HS-5 (cell line): ENCODE measurements at regions not wholly inside any gene's neighbourhood (a gene's known extent, or its start where the extent isn't known, plus 50 kb on each side); places are given as distances from the start of the nearest gene placed in this dataset.
A peak's percentile ranks its signal among the peaks of the same experiment; 100 is the strongest.
"Not testable (repeated sequence)": the region's sequence is repeated elsewhere in the genome, so short reads cannot be mapped to it uniquely, and the experiment has no call there.

Experiments
- DNase-seq: peaks from one replicate; pipeline ENCODE4 v3.0.0-alpha.2; 2012; ENCODE audit warnings: low read depth

DNA sequence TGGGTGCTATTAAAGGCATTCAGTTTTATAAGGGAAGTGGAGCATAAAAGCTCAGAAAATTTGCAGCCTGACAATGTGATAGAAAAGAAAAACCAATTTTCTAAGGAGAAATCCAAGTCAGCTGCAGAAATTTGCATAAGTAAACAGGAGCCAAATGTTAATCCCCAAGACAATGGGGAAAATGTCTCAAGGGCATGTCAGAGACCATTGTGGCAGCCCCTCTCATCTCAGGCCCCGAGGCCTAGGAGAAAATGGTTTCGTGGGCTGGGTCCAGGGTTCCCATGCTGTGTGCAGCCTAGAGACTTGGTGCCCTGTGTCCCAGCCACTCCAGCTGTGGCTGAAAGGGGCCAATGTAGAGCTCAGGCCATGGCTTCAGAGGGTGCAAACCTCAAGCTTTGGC lies 150.8 kb upstream of the E2F7 start:
- not testable (repeated sequence) for DNase-seq

DNA sequence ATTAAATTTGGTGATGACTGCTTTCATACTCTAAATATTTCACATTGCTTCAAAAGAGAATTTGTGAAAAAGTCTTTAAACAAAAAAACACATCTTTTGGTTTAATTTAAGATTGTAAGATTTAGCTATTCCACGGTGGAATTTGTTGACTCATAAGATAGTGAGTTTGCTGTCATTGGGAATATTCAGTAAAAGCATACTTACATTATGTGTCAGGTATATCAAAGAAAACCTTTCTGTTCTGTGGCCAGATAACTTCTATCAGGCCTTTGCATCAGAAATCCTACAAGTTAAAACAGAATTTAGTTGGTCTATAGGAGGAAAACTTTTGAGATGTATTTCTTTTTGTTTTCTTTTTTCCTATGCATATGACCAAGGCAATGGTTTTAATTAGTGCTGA lies 148.8 kb upstream of the E2F7 start:
- peak; percentile 56 for DNase-seq

DNA sequence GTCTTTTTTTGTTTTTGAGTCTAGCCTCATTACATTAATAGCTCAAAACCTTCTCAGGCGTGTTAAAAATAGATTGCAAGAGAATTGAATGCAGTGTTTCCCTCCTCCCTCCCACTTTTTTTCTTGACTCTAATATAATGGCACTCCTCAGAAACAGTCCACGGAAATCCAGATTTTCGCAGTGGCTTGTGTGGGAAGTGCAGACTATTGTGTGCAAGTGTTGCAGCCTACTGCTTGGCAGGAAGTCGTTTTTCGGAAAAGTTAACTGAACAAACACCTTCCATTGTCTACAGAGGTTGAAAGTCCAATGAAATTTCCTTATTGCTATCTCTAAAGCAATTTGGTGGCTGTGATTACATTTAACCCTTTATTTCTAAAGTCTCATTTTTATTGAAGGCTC lies 147.9 kb upstream of the E2F7 start:
- no peak for DNase-seq

DNA sequence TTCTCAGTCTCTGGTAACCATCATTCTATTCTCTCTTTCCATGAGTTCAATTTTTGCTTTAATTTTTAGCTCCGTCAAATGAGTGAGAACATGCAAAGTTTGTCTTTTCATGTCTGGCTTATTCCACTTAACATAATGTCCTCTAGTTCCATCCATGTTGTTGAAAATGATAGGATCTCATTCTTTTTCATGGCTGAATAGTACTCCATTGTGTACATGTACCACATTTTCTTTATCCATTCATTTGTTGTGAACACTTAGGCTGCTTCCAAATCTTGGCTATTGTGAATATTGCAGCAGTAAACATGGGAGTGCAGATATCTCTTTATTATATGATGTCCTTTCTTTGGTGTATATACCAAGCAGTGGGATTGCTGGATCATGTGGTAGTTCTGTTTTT lies 145.4 kb upstream of the E2F7 start:
- no peak for DNase-seq

DNA sequence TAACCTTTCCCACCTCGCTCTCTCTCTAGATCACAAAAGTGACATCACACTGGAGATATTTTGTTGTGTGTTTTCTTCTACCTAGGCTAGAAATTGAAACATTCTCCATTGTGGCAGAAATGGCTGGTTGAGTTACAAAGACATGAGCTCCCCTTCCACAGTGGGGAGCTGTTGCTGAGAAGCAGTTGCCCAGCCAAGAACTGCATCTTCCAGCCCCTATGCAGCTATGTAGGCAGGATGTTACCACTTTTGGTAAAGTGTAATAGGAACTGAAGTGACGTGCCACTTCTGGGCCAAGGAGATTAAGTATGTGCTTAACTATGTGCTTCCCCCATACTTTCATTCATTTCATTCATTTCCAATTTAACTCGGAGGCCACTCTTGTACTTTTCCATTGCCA lies 138.7 kb upstream of the E2F7 start:
- no peak for DNase-seq

DNA sequence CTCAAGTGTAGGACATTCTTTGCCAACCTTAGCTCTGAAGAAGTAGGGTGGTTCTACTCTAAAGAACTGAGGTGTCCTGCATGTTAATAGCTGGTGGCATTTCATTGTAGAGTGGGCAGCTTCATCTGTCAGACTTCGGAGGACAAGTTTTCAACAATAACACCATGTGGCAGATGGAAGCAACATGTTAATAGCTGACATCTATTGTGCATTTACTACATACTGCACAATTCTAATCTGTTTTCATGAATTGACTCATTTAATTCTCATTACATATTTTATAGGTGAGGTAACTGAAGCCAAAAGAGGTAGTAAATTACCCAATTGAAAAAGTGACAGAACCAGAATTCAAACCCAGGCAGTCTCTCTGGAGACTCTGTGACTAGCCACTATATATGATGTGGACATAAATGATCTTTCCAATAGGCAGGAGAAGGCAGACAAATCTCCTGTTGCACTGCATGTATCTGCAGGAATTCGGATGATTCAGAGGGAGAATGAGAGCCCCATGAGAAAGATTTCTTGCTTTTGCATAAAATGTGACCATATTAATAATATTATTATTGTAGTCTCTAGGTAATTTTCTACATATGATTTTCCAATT lies 137.2 kb upstream of the E2F7 start:
- no peak for DNase-seq

DNA sequence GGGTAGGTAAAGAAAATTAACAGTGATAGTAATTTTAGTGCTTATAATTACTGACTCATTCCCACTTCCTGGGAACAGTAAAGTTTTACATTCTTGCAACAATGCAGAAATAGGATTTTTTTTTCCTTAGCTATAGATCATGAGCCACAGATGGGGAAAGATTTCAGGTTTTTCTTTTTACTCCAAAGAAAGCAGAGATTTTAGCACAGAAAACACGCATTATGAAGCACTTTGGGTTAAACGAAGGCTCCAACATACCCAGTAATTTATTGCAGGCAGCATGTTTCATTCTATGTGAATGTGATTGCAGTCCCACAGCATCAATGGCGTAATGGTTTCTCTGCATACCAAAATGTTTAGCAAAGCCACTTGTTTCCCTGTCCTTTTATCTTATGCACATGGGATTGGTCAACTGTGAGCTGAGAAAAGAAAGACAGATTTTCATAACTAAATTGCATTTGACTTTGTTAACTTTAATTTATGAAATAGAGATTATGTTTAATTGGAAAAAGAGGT lies 124.6 kb upstream of the E2F7 start:
- DNase-seq: peak; percentile 84

DNA sequence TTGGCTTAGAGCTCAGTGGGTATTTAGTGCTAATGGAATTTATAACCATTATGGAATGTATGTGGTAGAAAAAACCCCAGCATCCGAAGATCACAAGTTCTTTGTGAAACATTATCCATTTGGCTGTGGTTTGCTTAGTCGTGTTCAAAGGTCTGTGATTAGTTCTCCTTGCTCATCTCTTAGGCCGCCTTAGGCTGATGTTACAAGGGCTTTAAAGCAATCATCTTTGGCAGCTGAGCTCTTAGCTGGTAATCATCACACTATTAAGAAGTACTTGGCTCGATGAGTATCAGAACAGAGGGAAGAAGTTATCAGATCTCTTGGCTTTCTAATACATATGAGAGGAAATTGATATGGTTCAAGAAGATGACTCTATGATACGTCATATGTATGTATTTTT lies 124.1 kb upstream of the E2F7 start:
- peak; percentile 78 for DNase-seq

DNA sequence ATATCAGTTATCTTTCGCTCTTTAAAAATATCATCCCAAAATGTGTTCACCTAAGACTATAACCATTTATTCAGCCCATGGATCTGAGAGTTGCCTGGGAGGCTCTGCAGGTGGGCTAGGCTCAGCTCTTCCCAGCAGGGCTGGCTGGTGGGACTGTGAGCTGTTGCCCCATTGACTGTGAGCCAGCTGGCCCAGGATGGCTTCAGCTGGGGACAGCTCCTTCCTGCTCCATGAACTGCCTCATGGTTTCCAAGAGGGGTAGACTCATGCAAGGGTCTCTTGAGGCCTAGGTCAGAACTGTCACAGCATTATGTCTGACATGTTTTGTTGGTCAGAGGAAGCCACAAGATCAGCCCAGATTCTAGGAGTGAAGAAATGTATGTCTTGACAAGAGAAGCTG lies 114.1 kb upstream of the E2F7 start:
- no peak for DNase-seq

DNA sequence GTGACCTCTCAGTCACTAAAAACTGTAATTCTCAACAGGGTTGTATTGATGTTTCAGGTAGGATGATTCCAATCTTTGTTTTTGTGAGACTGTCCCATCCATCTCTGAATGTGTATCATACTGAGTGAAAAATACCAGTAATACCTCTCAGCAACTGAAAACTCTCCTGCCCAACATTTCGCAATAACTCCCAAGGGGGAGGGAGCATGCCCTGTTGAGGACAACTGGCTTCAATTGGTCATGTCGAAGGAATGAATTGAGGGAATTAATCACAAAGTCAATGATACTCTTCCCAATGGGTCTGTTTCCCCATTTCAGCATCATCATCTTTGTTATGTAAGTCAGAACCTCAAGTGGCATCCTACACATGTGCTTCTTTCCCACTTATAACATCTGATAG lies 102.4 kb upstream of the E2F7 start:
- peak; percentile 49 for DNase-seq

DNA sequence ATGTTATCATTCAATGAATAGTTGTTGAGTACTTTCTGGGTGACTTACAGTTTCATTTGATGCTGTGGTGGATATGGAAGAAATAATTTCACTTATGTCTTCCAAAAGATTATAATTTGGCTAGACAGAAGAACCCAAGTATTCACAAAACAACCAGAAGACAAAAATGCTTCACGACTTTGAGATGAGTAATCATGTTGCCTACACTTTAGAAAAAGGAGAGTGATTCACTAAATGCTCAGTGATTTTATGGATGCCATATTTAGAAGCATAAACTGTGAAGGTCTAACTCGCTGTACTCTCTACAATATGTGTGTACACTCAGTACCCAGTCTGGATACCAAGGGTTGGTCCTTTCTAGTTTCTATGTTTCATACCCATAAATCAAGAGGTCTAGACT lies 101.3 kb upstream of the E2F7 start:
- DNase-seq: no peak

DNA sequence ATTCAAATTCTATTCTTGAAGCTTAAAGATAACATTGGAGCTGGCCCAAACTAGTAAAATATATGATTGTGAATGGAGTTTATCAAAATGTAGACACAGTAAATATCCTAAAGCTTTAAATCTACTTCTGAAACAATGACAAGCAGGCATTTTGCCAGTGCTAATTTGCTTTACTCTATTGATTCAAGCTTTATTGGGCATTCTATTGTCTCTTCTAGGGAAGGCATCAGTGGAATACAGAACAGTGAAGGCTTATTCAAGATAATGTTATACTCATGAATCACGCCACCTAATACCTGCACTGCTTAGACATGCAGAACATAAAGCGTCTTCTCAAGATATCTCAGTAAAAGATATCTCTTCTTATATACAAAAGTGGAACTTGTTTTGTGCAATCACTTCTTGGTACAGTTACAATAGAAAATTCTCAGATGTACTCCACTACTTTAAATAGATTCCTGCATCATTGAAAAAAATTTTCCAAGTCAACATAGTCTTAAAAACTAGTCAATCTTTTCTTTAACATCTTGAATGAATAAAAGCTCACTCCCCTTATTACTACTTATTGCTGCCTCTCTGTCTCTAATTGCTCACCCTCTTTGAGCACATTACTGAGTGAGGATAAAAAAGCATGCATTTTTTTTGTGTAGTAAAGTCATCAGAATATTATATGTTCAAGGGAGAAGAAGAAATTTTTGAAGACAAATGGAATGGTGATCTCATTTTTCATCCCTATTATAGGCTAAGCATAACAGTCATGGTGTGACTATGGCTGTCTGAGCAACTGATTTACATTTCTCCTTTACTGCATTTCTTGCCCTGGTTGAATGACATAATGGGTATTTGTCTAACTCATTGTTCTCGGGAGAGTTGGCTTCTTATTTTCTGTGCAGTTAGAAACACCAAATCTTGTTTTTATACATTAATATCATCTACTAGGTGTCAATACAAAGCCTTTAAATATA lies 98.0 kb upstream of the E2F7 start:
- DNase-seq: no peak

DNA sequence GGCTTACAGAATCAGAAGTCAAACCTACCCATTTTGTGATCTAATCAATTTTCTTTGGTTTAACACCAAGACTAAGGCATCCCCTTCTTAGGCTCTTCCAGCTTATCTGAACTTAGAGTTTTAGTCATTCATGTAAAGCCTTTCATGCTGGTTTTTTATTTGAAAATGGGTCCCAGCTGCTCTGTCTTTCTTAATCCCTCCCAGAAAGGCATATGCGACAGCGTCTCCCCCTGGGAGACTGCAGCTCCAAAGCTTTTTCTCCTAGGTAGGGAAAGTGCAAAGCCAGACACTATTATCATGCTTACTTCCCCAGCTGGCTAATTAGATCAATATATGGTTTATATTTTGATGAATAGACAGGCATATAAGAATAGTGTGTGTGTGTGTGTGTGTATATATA lies 96.6 kb upstream of the E2F7 start:
- DNase-seq: no peak

DNA sequence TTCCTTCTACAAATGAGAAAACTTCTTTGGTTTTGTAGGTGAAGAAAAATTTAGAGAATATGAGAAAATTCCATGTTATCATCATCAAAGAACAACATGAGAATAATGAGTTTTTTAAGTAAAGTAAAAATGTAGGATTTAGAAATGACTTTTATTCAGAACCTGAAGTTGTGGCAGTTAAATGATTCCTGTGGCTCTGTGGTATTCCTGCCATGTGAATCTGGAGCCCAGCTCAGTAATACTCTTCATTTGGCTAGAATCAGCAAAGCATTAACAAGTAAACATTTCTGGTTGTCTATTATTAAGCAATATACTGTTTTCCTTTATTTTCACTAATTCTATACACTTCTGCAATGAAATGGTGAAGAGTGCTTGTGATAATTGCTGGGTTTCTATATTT lies 95.6 kb upstream of the E2F7 start:
- DNase-seq: no peak

DNA sequence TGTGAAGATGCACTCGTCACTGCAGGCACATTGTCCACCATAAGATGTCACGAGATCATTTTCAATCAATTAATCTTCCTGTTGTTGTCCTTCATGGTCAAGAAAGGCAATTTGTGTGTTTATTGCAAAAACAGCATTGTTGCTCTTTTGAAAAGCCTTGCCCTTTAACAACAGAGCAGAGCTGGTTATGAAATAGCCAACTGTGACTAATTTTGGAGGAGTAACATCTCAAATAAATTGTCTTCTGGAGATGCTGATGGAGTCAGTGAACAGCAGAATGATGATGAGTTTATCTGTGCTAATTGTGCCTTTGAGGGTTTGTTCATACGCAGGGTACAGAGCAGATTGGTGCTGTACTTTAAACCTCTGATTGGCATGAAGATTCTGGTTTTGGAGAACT lies 88.3 kb upstream of the E2F7 start:
- DNase-seq: no peak

DNA sequence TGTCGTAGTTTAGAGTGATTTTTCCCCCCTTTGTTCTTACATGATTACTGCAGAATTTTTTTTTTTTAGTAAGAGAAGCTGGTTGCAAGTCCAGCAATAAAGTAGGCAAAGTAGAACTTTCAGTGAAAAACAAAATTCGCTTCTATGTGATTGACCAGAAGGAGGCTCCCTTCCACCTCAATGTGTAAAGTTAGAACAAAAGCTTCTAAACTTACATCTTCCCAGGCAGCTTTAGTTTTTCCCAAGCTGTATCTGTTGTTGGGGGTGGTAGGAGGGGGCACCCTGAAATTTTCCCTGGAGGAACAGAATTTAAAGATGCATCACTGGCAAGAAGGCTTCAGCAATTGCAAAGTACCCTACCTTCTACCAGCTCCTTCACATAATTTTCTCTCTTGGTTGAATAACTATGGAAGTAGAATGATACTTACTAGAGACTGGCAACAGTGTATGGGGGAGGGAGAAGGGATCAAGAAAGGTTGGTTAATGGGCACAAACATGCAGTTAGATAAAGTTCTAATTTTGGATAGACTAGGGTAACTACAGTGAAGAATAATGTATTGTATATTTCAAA lies 87.3 kb upstream of the E2F7 start:
- DNase-seq: no peak

DNA sequence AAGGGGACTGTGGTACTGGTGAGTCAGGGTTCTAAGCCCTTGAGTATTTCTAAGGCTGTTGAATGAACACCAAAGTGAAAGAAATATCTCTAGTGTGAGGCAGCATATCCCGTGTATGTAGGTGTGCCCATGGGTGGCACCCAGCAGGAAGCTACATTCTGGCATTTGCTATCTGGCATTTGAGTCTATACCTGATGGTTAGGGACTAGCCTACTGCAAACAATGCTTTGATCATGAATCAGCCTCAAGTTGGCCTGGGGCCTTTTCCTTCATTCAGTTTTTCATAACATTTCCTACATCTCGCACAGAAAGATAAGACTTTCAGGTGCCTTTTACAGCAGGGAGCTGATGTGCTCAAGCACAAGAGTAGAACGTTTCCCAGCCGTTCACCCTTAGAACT lies 85.7 kb upstream of the E2F7 start:
- DNase-seq: no peak

DNA sequence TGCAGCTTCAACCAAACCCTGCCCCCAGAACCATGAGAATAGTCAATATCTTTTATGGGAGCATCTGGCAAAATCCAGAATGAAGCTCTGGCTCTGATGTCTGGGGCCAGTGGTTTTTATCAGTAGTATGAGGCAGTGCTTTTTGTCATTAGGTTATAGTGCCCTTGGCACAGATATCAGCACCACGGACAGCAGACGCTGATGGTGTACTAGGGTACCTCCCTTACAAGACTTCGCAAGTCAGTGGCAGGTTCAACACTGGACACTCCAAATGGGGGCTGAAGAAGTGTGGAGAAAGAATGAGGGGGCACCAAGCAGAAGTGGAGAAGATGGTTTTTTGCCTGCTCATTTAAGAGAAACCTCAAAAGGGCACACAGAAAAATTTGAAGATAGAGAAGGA lies 68.2 kb upstream of the E2F7 start:
- no peak for DNase-seq

DNA sequence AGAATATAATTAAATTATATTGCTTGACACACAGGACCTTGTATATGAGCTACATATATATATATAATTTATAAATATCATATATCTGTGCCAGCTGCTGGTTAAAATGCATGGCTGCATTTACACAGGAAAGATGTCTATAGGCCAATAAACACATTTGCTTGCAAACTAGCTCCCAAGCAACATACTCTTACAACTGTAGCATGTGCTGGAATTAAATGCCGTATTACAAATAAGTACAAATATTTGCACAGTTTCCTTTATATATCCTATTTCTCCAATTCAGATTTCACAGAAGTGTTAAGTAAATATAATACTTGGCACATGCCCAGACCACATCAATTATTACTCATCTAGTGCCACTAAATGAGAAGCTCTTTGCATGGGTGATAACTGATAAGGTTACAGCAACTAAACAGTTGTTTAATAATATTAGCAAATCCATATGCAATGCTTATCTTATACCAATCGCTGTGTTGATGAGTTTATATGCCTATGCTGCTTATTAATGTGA lies 66.7 kb upstream of the E2F7 start:
- DNase-seq: no peak

DNA sequence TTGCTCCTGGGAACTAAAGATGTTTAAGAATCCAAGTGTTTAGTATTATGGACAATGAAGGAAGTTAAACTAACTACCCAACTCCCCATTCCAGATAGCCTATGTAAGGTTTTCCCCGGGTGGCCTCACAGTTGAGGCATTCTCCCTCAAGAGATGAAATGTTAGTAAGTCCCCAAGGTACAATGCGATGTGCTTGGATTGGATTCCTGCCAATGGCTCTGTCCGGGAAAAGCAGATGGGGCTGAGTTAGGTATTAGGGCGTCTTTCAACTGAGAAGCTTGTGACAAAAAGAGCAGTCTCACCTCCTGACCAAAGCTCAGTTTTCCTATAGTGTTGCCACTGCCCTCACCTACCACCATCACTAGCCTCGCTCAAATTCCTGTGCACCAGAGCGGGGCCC lies 64.8 kb upstream of the E2F7 start:
- no peak for DNase-seq

DNA sequence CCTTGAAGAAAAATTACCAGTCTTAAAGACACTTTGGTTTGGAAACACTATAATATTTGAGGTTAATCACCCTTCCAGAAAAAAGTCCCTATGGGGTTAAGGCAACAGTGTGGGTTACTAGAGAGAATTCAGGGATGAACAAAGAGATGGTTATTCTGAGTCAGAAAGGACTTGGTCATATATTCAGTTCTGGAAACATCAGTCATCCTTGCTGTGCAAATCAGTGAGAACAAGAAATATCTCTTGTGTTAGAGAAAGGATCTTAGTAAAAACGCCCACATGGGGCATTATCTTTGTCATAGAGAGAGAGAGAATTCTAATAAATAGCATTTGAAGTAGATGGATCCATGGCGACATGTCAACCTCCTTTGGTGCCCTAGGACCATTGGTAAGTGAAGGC lies 59.4 kb upstream of the E2F7 start:
- no peak for DNase-seq

DNA sequence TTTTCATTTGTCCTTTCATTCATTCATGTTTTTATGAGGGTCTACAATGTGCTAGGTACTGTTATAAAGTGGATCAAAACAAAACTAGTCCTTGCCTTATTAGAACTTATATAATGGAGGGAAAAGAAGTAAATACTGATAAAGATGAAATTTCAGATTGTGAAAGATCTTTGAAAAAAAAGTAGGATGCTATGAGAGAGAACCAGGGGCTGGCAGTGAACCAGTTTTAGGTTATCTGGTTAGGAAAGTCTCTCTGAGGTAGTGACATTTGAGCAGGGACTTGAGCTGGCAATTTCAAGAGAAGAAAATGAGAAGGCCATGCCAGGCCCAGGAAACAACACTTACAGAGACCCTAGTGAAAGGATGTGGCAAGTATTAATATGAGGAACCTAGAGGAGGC lies 57.3 kb upstream of the E2F7 start:
- DNase-seq: no peak

DNA sequence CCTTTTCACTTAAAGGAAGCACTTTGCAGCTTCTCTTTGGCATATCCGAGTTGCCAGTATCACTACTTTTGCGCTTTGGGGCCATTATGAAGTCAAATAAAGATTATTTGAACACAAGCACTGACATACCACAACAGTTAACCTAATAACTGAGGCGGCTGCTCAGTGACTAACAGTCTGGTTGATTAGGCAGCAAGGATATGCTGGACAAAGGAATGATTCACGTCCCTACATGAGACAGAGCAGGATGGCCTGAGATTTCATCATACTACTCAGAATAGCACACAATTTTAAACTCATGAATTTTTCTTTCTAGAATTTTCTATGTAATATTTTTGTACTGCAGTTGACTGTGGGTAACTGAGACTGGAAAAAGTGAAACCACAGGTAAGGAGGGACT lies 56.9 kb upstream of the E2F7 start:
- DNase-seq: no peak
